Fibroblast of skin of left quadriceps (primary cell): ENCODE measurements at regions not wholly inside any gene's neighbourhood (a gene's known extent, or its start where the extent isn't known, plus 50 kb on each side); places are given as distances from the start of the nearest gene placed in this dataset.

Experiments
- DNase-seq, 2 experiments: peaks; one replicate each; pipeline ENCODE4 v3.0.0-alpha.2; 2013; ENCODE audit warnings: low read depth in 2 of 2

GRCh38 chr7:35450456-35451214, 196.7 kb upstream of the TBX20 start:
- no peak for DNase-seq

DNA sequence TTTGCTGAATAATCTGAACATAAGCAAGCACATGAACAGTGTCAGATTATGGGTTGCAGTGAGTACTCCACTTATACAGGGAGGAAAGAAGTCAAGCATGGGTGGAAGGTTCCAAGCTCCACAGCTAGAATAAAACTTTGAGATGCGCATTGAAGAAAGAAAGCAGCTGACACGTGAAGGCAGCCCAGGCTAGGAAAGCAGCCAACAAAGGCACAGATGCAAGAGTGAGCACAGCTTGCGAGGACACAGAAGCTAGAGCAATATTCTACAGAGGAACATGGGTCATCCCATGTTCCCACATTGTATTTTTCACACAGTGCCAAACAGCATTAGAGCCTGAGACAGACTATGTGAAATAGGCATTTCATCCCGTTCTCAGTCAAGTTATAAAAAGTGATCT, 194.6 kb upstream of the TBX20 start:
- DNase-seq, result no peak

DNA sequence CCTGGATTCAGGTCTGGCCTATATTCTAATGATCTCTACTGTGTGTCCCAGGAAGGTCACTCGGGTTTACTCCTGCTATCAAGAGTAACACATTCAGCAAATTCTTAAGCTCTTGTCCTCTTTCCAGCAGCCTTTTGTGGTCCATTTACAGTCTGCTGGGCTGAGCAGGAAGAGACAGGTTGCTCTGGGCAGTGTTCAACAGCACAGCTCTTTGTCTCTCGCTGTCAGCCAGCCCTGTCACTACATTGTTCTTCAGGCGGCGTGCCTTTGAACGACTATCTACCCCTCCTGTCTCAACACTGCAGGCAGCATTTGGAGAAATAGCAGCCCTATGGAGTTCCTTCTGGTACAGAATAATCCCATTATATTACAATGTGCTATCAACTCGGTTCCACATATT, 192.2 kb upstream of the TBX20 start:
- DNase-seq, result no peak

DNA sequence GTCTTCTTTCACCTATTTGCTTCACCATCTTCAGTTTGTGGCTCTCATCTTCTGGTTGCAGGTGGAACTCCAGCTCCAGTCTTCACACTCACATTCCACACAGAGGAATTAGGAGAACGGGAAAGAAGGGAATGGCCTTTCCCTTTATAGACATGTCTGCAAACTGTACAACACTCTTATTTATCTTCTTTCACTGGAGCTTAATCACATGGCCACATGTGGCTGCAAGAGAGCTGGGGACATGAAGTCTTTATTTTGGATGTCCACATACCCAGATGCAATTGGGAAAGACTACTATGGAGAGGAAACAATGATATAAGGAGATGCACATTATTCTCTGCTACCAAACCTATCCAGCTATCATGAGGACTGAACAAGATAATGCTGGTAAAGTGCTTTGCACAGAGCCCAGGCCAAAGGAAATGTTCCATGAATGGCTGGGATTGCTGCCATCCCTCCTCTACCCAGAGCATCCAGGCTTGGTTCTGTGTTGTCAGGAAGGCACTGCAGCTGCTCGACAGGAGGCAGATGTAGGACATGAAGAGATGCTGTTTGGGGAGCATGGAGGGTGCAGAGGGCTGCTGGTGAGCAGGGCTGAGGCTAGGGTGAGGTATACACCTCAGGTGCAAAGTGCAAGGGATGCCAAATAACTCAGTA, 183.8 kb upstream of the TBX20 start:
- DNase-seq, result no peak

- DNase-seq, result no peak
Measured at GRCh38 chr7:35436452-35436851, 182.6 kb upstream of the TBX20 start.

DNA sequence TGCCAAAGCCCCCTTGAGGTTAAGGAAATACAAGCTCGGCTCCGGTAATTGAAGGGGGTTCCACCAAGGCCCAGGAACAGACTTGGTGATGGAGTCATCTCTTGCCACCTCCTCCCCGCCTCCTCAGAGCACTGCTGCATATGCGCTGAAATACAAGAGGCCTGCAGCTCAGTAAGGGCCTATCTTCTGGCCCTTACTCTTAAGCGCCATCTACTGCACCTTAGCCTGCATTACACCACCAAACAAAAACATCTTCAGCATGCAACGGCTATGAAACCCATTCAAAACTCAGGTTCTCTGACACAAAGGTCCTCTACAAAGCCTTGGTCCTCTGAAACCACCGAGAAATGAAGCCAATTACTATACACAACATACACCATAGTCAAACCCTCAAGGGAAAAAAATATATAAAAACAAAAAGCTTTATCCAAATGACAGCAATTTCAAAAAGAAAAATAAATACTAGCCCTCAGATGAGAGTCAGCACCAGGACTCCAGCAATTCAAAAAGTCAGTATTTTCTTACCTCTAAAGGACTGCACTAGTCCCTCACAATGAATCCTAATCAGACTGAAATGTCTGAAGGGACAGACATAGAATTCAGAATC, 176.8 kb upstream of the TBX20 start:
- no peak for DNase-seq

DNA sequence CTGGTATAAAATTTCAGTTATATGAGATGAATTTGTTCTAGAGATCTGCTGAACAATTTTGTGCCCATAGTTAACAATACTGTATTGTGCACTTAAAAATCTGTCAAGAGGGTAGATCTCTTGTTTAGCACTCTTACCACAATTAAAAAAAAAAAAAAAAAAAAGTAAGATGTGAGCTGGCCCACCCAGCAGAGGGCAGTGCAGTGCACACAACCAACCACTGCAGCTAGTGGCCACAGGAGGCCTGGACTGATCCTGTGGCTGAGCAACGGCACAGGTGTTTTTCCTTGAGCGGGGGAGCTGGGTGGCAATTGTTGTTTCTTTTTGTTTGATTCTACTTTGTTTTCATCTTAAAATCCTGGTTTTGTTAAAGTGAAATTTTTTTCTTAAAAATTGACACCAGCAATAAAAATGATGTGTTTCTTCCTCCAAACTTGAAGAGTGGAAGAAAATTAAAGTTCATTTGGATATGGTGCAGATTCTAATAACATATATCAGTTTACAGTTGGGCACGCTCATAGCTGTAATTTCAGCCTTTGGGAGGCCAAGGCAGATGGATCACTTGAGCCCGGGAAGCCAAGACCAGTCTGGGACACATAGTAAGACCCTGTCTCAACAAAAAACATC, 171.1 kb upstream of the TBX20 start:
- DNase-seq, result peak; percentile 2 to 4

DNA sequence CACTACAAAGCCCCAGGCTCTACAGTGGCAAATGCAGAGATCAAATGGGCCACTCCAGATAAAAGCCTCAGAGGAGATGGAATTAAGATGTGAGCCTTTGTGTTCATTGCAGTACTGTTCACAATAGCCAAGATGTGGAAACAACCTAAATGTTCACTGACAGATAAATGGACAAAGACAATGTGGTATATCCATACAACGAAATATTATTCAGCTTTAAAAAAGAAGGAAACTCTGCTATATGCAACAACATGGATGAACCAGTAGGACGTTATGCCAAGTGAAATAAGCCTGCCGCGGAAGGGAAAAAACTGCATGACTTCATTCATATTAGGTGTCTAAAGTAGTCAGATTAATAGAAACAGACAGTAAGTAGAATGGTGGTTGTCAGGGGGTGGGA, 170.5 kb upstream of the TBX20 start:
- DNase-seq, result no peak

GRCh38 chr7:35422715-35423114, 168.8 kb upstream of the TBX20 start:
- no peak for DNase-seq

DNA sequence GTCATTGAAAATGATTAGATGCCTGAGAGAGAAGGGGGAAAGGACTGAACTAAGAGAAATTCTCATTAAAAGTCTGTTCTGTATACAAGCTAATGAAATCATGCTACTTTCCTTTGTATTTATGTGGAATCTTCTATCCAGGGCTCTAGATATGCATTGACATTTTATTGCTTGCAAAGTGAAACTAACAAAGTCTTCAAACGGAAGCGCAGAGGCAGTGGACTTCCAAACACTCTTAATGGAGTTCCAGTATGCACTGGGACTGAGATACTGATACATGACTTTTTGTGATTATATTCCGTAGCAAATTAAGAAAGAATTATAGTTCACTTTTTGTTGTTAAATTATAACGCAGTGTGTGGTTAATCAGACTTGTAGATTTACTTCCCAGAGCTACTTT, 166.8 kb upstream of the TBX20 start:
- no peak for DNase-seq

GRCh38 chr7:35419391-35419755, 165.5 kb upstream of the TBX20 start:
- no peak for DNase-seq

- no peak for DNase-seq
Measured at GRCh38 chr7:35418716-35419390, 165.0 kb upstream of the TBX20 start.

DNA sequence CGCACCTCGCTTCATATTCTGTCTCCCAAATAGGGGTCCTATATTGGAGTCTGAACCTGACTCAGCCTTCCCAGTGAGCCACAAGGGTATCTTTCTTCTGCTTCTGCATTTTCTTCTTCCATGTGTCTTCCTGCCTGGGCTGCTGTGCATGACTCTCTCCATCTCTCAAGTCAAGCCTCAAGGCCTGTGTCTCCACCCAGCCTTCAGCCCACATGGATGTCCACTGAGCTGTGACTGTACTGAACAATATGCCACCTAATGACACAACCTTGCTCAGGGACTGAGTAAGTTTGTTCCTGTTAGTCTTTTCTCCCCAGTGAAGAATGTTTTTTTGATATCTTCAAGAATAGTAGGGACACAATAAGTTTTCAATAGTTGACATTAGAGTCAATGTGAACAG, 162.7 kb upstream of the TBX20 start:
- DNase-seq, result no peak

DNA sequence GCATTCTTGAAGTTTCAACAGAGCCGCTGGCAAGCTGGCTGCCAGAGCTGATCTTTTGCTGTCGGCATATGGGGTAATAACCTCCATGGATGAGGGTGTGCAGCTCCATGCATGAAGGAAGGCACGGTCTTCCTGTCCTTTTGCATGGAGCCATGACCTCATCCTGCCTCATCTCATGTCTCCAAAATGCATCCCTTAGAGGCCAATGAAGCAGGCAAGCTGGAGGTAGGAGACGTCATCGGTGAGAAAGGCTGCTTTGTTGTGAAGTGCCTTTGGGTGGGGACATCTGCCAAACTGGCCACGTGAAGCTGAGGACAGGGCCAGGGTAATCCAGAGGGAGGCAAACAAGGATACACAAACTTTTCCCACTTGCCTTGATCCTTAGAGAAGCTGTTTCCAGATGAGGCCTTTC, 161.5 kb upstream of the TBX20 start:
- no peak for DNase-seq

DNA sequence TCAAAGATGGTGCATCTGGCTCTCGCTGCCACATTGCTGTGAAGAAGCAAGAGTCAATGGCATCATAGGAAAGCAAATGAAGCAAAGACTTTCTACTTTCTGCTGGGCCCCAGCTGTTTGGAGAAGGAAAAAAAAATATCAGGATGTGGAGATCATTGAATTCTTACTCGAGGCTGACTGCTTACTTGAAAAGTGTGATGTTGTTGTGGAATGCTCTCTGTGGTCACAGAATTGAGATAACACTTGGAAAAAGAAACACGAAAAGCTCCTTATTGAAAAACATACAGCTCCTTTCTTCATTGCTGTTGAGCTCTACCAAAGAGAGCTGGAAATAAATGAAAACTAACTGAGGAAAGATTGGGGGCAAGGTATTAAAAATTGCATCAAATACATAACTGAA, 157.4 kb upstream of the TBX20 start:
- no peak for DNase-seq

GRCh38 chr7:35405461-35405860, 151.6 kb upstream of the TBX20 start:
- no peak for DNase-seq

GRCh38 chr7:35401217-35401879, 147.4 kb upstream of the TBX20 start:
- no peak for DNase-seq

DNA sequence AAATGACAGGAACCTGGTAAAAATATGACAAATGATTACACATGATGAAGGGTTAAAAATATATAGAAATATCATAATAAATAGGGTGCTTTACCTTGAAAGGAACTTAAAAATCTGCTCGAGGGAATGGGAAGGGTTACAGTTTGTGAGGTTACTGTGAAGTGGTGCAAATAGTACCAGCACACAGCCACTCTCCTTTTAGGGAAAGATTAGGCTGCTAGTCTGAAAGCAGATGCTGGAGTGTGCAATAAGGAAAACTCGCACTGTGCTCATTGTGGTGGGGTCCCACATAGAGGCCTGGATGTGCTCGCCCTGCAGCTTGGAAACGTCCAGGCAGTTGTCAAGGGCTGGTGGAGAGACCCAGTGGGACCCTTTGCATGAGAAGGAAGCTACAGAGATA, 145.9 kb upstream of the TBX20 start:
- no peak for DNase-seq

- no peak for DNase-seq
Measured at GRCh38 chr7:35399216-35399615, 145.3 kb upstream of the TBX20 start.

GRCh38 chr7:35398518-35398917, 144.6 kb upstream of the TBX20 start:
- DNase-seq, result no peak

GRCh38 chr7:35390146-35390545, 136.2 kb upstream of the TBX20 start:
- no peak for DNase-seq

DNA sequence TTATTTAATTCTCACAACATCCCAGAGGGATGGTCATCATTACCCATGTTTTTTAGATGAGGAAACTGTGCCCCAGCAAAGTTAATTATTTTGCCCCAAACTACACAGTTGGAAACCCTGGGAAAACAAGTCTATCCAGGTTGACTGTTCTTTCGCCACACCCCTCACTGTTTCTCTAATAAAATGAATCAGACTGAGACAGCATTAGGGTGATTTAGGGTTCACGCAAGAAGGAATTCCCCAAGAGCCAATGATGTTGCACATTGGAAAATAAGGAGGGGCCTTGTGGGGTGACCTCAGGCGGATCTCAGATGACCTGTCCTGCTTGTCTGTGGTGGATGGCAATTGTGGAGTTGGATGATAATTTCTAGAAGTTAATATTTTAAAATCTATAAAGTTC, 135.7 kb upstream of the TBX20 start:
- no peak for DNase-seq
